HG03565 (cell line): ENCODE measurements at regions not wholly inside any gene's neighbourhood (a gene's known extent, or its start where the extent isn't known, plus 50 kb on each side); places are given as distances from the start of the nearest gene placed in this dataset.
A peak's percentile ranks its signal among the peaks of the same experiment; 100 is the strongest.

Source experiments
- ATAC-seq: cut with Tn5 transposase; IDR thresholded peaks from one replicate; pipeline ENCODE4 v1.9.1; 2021; ENCODE audit warnings: mild to moderate bottlenecking, moderate library complexity; ENCODE audit not compliant: unreplicated experiment

- ATAC-seq = no peak
Measured at GRCh38 chr15:38072007-38072347, 137.5 kb downstream of the TMCO5A start.

- ATAC-seq = peak; percentile 33
Measured at GRCh38 chr15:38072348-38073177, 138.1 kb downstream of the TMCO5A start.

GRCh38 chr15:38073178-38073946 is 138.9 kb downstream of the TMCO5A start:
- no peak for ATAC-seq

- ATAC-seq = no peak
Measured at GRCh38 chr15:38074029-38074428, 139.6 kb downstream of the TMCO5A start.

GRCh38 chr15:38075466-38075865 is 141.0 kb downstream of the TMCO5A start:
- no peak for ATAC-seq

- ATAC-seq = no peak
Measured at GRCh38 chr15:38076786-38077185, 142.3 kb downstream of the TMCO5A start.

GRCh38 chr15:38079236-38079635 is 144.8 kb downstream of the TMCO5A start:
- no peak for ATAC-seq

GRCh38 chr15:38080651-38081275 is 146.3 kb downstream of the TMCO5A start:
- ATAC-seq = no peak

GRCh38 chr15:38084289-38084688 is 149.8 kb downstream of the TMCO5A start:
- peak; percentile 72 for ATAC-seq

GRCh38 chr15:38085114-38085513 is 150.7 kb downstream of the TMCO5A start:
- peak; percentile 66 for ATAC-seq

- ATAC-seq = peak; percentile 31
Measured at GRCh38 chr15:38085931-38086568, 151.6 kb downstream of the TMCO5A start.

- ATAC-seq = no peak
Measured at GRCh38 chr15:38086611-38087010, 152.2 kb downstream of the TMCO5A start.

GRCh38 chr15:38088971-38089370 is 154.5 kb downstream of the TMCO5A start:
- ATAC-seq = no peak

GRCh38 chr15:38090223-38090622 is 155.8 kb downstream of the TMCO5A start:
- ATAC-seq = no peak

- no peak for ATAC-seq
Measured at GRCh38 chr15:38090678-38091077, 156.2 kb downstream of the TMCO5A start.

GRCh38 chr15:38091078-38091645 is 156.7 kb downstream of the TMCO5A start:
- ATAC-seq = no peak

- ATAC-seq = no peak
Measured at GRCh38 chr15:38093931-38094330, 158.7 kb upstream of the SPRED1 start.

GRCh38 chr15:38102972-38103371 is 149.7 kb upstream of the SPRED1 start:
- no peak for ATAC-seq

- no peak for ATAC-seq
Measured at GRCh38 chr15:38103564-38103963, 149.1 kb upstream of the SPRED1 start.

GRCh38 chr15:38111070-38111469 is 141.6 kb upstream of the SPRED1 start:
- no peak for ATAC-seq

- no peak for ATAC-seq
Measured at GRCh38 chr15:38112406-38112805, 140.2 kb upstream of the SPRED1 start.
